ENCODE measurements at regions not wholly inside any gene's neighbourhood (a gene's known extent, or its start where the extent isn't known, plus 50 kb on each side); places are given as distances from the start of the nearest gene placed in this dataset.

GRCh38 chr5:112576298-112576925 lies 157.3 kb upstream of the EPB41L4A start:
- TF ChIP-seq CTCF (IDR thresholded peaks at IDR 0.05) (no peak), POLR2A (IDR thresholded peaks at IDR 0.05) (no peak)
